ENCODE measurements at regions not wholly inside any gene's neighbourhood (a gene's known extent, or its start where the extent isn't known, plus 50 kb on each side); places are given as distances from the start of the nearest gene placed in this dataset.
A peak's percentile ranks its signal among the peaks of the same experiment; 100 is the strongest.

DNA sequence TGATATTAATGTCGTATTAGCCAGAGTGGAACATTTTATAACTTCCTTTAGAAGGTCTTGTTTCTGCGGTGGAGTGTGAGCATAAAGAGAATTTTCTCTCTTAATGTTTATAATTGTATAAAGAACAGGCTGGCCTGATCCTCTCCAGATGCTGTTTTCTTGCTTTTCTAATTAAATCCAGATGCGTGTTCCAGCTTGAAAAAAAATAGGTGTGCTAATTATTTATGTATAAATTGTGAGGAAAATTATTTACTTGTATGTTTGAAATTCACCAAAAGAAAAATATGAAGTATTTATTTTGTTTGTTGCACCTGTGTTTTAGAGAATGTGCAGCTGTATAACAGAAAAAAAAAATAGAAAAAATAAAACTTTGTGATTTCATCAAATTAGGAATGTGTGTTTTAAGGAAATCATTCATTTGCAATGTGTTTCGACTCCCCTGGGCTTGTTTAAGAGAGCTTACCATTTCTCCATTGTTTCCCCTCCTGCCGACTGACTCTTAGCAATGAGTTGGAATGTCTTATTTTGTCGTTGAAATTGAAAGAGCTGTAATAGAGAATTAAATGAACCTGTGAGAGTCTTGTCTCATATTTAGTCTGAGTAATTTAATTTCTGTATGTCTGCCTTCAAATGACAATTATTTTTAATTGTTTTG, 220.1 kb upstream of the NXPH2 start:
- peak; percentile 9 for DNase-seq

DNA sequence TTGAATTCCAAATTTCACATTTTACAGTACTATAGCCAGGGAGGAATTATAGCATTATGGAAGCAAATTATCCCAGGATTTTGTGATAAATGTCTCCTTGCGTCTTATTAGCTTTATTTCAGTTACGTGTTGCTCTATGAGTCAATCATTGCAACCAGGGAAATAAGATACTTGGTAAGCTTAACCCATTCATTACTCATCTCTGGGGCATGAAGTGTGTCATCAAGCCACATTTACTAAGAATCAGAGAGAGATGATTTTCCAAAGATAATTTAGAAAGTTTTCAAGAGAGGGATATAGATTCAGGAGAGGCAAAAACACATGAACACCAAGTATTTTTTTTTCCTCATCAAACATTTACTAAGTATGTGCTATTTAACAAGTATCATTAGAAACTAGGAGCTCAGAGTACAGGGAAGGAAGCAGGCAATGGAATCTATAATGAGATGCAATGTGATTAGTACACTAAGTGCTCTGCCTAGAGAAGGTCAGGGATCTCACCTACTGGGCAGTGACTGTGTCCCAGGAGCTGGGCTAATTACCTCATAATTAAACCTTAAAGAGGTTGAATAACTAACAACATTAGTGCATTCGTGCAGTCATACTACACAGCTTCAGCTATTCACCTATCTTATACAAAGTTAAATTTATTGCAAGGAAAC, 217.8 kb upstream of the NXPH2 start:
- no peak for DNase-seq

DNA sequence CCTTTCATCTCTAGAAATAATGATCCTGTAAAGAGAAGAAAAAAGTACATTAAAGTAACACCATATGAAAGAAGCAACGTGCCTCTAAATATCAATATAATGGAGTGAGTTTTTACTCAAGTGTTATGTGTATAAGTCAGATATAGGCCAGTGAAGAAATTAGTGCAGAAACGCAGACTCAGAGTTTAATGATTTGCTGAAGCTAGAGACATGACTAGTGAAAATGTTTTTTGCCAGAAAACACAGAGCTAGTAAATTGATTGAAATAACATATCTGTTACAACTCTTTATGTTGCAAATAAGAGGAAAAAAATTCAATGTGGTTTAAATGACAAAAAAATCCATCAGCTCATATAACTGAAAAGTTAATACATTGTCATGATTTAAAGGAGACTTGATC, 217.2 kb upstream of the NXPH2 start:
- no peak for DNase-seq

DNA sequence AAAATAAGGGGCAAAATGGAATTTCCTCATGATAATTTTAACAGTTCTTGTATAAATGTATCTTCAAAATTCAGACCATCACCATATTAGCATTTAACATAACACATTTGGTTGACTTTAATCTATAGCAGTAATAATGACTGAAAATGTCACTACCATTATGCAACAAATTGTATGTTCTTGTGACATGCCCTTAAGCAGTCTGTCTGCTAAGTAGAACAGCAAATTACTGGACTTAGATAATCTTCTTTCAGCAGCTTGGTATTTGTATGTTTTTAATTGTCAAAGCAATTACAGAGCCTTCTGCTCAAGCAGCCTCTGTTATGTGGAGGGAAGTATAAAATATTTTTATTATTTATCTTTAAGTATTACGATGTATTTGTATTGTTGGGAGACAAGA, 214.3 kb upstream of the NXPH2 start:
- DNase-seq, result no peak

DNA sequence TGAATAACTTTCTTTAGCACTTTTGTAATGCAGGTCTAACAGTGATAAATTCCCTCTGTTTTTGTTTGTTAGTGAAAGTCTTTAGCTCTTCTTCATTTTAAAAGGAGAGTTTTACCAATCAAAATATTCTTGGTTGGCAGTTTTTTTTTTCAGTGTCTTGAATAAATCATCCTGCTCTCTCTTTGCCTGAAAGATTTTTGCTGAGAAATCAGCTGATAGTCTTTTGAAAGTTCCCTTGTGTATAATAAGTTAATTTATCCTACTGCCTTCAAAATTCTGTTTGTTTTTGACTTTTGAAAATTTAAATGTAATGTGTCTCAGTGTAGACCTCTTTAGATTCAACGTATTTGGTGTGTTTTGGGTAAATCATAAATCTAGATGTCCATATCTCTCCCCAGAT, 205.7 kb upstream of the NXPH2 start:
- DNase-seq, result no peak

DNA sequence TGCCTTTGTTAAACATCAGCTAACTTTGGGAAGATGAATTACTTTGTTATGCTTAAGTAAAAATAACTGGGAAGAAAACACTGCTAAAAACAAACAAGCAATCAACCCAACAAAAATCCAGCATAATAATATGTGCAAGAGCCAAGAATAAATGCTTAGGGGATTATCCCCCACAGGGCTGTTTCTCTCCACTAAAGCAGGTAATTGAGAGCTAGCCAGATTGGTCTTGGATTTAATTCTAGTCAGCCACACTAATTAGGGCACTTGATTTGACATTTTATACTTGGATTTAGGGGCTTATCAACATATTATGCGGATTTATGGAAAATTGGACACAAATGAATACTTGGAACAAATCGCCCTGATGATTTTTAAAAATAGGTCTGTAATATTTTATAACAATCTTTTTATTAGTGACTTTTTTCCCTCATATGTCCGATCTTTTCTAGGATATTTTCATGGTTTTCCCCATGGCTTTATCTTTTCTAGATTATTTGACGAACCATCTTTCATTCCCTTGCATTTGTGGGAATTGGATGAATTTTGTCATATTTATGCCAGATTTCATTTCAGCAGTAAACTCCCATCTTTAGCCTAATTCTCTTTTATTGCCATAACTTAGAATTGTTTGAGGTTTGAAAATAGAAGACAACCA, 199.1 kb upstream of the NXPH2 start:
- no peak for DNase-seq

DNA sequence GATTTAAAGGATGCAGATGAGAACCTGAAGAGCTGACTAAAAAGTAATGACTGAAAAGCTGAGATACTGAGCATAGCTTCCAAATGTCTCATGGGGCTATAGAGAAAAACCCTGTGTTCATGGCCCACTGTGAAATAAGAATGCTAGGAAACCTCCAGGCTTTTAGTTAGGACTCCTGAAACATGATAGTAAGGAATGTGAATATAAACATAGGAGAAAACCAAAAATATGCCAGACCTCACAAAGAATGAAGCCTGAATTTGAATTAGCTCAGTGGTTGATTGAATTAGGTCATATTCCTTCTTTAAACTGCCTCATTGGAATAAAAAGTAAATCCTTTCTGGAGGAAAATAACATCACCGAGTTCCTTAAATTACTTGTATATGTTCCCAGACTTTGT, 194.5 kb upstream of the NXPH2 start:
- peak; percentile 8 for DNase-seq

DNA sequence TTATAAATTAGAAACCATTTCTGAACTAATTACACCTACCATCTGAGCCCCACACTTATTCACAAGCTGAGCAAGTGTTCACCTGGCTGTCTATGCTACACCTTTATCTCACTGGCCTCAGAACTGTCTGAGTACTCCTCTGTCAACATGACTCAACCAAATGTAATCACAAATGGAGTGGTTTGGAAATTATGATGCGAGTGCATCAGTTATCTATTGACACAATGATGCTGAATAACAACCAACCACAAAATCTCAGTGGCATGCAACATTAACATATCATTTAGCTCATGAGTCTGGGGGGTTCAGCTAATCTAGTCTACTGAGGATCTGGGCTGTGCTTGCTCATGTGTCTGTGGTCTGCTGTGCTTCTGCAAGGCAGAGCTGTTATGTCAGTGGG, 184.2 kb upstream of the NXPH2 start:
- DNase-seq, result no peak

DNA sequence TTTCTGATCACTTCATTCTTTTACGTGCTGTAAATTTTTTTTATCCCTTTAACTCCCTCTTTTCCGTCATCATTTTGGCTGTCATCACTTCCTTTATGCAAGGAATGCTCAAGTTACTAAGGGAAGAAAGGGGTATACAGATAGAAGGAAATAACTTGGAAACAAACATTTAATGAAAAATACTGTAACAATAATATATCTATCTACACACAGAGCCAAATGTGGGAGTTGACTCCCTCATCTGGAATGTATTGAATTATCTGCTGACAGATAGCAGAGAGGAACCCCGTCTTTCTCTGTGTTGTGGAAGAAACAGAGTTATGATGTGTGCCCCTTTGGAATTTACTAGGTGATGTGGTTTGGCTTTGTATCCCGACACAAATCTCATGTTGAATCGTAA, 182.5 kb upstream of the NXPH2 start:
- no peak for DNase-seq

DNA sequence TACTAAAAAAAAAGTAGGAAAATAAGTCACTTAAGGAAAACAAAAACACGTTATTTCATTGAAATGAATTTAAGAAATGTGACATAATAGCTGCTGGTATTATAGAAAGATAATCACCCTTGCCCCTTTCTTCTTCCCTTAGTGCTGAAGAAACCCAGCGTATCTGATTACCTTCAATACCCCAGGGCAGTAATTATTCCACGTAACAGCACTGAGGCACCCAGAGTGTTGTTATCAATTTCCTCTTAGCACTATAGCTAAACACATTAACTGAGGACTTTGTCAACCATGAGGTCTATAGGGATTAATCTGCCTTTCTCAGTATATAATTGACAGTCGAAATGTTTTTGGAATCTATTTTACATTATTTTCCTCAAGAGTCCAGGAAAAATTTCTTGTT, 180.0 kb upstream of the NXPH2 start:
- DNase-seq, result no peak

DNA sequence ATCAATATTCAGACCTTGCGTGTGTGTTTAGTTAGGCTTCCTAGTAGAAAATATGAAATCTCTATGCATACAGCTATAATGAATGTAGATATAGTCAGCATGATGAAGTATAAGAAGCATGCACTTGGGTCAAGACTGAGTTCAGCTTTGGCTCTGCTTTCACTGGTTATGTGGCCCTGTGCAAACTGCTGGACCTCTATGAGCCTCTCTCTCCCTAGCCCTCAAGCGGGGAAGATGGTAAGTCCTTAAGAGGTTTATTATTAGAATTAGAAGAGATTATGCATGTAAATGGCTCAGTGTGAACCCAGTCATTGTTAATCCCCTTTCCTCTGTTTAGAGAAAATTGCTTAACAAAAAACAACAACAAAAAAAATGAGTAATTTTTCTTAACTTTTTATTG, 178.8 kb upstream of the NXPH2 start:
- no peak for DNase-seq

DNA sequence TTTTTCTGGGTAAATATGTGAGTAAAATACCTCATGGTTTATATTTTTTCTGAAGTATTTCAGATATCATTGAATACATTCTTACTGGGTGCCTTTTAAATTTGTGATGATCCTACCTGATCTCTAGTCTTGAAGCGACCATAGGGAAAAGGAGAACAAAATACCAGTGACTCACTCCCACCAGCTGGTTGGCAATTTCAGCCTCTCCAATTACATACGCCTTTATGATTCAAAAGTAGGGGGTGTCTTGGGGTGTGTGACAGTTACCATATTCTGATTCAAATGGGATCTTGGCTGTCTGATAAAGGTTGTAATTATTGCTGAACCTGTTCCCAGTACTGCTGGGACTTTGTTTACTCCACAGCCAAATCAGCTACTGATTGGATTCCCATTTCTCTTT, 175.9 kb upstream of the NXPH2 start:
- no peak for DNase-seq

DNA sequence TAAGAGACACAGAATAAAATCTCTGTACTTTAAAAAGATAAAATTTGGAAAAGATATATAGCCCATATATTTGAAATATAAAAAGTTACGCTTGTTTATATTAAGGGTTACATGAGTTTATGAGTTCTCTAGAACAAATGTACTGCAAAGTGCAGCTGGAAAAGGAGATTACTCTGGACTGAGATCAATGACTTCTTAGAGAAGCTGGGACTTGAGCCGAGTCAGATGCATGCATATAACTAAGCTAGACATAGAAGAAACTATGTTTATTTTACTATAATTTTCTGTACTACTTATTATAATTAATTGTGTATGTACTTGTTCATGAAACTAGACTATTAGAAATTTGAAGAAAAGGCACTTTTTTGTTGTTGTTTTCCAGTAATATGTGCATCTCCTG, 170.3 kb upstream of the NXPH2 start:
- no peak for DNase-seq

DNA sequence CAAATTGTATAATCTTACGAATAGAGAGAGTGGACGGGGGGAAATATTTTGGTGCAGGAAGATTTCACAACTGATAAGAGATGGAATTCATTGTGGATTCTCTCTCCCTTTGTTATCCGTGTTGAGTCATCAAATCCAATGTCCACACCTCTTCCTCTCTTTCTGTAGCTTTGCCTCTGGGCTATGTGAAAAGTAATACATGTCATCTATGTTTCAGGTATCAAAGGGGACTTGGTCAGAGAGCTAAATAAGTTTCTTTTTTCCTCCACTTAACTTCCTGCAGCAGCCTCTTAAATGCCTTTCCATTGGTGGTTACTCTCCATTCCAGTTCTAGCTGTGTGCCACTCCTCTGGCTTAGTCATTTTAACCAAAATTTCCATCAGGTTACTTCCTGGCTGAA, 169.3 kb upstream of the NXPH2 start:
- DNase-seq, result no peak

DNA sequence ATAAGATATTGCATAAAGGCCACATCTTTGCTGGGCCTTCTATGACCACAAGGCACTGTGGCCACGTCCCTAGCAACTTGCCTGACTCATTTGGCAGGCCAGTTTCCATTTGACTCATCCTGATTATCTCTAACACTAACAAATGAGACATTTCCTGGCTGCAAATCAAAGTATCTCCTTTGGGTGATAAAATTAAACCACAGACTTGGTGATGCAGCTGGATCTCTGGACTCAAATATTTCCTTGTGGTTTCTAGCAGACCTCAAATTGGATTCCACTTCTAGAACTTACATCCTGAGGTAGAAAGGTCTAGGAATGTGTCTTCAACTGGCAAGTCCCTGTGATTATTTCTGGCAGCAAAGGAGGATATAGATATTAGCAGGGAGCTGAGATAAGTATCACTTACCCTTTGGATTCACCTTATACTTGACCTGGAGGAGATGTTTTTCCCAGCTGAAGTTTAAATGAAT, 167.9 kb upstream of the NXPH2 start:
- DNase-seq, result peak; percentile 14

DNA sequence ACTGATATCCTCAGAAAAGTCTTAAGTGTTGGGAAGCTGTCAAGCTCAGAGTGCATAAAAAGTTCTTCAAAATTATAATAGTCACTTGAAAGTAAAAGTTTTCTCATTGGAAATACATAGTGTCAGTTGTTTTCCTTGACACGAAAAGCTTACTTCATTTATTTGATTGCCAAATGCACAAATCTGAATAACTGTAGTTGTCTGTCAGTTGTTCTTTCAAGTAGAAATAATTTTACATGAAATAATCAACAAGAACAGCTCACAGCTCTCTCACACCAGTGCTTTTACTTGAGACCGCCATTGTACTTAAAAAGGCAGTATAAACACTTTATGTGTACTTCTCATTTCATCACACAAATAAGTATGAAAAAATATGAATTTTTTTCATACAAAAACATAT, 163.3 kb upstream of the NXPH2 start:
- DNase-seq, result peak; percentile 51

DNA sequence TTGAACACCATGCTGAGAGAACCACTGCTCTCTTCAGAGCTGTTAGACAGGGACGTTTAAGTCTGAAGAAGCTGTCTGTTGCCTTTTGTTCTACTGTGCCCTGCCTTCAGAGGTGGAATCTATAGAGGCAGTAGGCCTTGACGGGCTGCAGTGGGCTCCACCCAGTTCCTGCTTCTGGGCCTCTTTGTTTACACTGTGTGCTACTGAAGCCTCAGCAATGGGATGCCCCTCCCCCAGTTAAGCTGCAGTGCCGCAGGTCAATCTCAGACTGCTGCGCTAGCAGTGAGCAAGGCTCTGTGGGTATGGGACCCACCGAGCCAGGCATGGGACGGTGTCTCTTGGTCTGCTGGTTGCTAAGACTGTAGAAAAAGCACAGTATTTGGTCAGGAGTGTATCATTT, 162.3 kb upstream of the NXPH2 start:
- DNase-seq, result no peak

DNA sequence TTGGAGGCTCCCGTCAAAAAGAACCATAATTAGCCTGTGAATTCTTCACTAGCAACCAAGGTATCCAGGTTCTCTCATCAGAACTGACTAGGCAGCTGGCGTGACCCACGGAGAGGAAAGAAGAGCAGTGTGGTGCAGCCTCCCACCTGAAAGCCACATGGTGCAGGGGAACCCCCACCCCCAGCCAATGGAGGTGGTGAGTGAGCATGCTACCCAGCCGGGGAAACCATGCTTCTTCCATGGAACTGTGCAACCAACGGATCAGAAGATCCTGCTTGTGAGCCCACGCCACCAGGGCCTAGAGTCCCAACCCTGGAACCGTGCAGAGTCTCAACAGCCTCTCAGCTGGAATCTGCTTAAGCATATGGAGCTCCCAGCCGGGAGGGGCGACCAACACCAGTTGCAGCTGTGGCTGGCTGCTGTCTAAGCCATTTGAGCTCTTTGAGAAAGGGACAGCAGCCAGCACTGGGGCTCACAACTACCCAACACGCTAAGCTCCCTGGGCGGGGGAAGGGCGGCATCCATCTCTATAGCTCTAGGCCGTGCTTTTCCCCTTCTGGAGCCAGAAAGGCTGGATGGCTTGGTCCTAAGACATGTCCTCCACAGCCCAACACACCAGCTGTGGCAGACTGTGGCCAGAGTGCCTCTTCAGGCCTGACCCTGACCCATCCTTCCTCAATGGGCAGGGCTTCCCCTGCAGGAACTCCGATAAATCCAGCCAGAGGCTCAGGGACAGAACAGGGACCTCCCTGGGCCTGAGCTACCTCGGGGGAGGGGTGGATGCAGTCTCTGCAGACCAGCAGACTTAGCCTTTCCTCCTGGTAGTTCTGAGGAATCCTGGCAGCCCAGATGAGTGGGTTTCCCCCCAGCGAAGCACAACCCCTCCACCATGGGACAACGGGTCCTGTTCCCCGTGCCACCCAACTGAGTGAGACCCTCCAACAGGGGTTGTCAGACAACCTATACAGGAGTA, 151.4 kb upstream of the NXPH2 start:
- DNase-seq, result no peak

DNA sequence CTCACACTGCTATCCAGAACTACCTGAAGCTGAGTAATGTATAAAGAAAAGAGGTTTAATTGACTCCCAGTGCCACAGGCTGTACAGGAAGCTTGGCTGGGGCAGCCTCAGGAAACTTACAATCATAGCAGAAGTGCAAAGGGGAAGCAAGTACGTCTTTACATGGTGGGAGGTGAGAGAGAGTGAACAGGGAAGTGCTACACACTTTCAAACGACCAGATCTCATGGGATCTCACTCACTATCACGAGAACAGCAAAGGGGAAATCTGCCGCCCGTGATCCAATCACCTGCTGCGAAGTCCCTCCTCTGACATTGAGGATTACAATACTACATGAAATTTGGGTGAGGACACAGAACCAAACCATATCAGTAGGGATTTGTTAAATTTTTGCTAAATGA, 150.4 kb upstream of the NXPH2 start:
- DNase-seq, result no peak

DNA sequence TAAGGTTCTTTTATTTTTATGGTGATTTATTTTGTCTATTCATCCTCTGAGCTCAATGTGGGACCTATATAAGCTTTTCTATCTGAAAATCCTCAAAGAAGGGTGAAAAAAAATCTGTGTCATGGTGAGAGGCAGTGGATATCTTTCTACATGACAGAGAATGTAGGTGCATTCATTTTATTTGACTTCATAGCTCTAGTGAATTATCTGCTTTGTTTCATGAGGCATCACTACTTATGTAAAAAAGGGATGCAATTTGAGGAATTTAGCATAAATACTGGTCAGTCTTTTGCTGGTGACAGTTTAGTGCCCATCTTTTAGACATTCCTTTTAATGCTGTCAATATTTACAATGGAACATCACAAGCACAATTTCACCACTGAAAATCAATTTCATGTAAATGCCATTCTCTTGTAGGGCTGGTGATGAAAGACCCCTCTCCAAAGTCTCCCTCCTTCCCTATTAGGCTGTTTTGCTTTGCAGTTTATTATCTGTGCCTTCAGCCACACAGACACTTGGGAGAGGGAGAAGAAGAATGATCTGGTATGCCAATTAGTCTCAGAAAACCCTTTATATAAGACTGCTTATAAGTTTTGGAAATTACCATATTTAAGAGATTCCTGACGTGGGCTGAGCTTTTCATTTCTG, 148.3 kb upstream of the NXPH2 start:
- no peak for DNase-seq

DNA sequence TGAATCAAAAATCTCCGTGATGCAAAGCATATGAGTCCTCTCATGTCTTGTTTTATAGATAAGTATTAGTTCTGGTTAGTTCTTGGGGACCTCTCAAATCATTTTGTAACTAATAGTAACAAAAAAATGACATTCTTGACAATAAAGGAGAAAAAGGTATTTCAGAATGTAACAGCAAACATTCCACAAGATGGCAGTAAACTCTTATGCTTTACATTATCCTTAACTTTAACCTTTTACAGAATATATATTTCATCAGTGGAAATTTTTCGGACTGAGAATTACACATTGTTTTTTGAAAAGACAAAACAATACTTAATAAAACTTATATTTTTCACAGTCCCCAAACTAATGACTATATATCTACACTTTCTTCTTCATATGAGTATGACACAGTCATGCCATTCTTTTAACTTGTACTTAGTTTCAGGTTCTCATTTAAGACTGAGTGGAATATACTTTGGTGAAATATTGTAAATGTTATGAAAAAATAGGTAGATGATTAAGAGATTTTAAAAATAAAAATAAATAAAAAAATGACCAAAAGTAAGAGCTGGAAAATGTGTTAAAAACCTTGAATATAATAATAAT, 142.9 kb upstream of the NXPH2 start:
- peak; percentile 64 for DNase-seq

DNA sequence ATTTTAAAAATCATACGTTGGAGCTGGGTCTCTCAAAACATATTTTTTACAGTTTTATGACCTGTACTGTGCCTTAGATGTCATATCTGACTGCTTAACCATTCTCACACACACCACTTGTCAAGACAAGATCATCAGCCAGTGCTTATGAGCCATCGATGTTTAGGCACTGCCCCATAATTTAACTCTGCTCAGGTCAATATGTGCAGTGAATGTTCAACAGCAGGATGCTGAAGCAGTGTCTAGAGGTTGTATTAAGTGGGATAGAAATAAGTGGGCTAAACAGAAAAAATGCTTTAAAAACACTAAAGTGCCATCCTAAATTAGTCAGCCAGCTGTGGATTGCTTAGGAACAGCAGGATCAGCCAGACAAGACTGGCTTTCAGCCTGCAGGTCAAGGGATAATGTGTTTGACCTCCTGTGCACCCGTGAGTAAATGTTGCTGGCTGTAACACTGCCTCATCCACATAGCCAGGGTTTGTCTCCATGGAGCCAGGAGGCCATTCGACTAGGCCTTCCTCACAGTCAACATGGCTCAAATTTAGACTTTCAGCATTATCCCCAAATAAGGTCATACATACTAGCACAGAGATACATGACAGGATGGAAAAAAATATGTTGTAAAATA, 139.0 kb upstream of the NXPH2 start:
- DNase-seq, result peak; percentile 77
